Nephron (organoid): ENCODE measurements at regions not wholly inside any gene's neighbourhood (a gene's known extent, or its start where the extent isn't known, plus 50 kb on each side); places are given as distances from the start of the nearest gene placed in this dataset.
"Not testable (repeated sequence)": the region's sequence is repeated elsewhere in the genome, so short reads cannot be mapped to it uniquely, and the experiment has no call there.

Experiments
- H3K27ac Mint-ChIP-seq, 3 experiments: 2 replicates each; pipeline ENCODE4 v1.8.0; 2020; ENCODE audit warnings: mixed read lengths in 3 of 3, mild to moderate bottlenecking in 2 of 3, moderate library complexity in 1 of 3
- H3K27me3 Mint-ChIP-seq: 2 replicates; pipeline ENCODE4 v1.8.0; 2021; ENCODE audit warnings: low read depth, mild to moderate bottlenecking, moderate library complexity, mixed read lengths
- H3K36me3 Mint-ChIP-seq: 2 replicates; pipeline ENCODE4 v1.8.0; 2020; ENCODE audit warnings: low read depth, mixed read lengths
- H3K4me1 Mint-ChIP-seq: 2 replicates; pipeline ENCODE4 v1.8.0; 2020; ENCODE audit warnings: mixed read lengths
- H3K4me3 Mint-ChIP-seq, 3 experiments: 2 replicates each; pipeline ENCODE4 v1.8.0; 2020; ENCODE audit warnings: mild to moderate bottlenecking in 3 of 3, mixed read lengths in 3 of 3, moderate library complexity in 2 of 3
- H3K9me3 Mint-ChIP-seq: 2 replicates; pipeline ENCODE4 v1.8.0; 2020; ENCODE audit warnings: mixed read lengths
- TF ChIP-seq, protein P1 (sequence below), 3 experiments: fragments of 200-600 bp; sonication (generic); IDR thresholded peaks; one replicate each; pipeline ENCODE4 v1.5.0; 2021; ENCODE audit warnings: antibody characterized with exemption in 3 of 3; ENCODE audit not compliant: unreplicated experiment in 3 of 3

DNA sequence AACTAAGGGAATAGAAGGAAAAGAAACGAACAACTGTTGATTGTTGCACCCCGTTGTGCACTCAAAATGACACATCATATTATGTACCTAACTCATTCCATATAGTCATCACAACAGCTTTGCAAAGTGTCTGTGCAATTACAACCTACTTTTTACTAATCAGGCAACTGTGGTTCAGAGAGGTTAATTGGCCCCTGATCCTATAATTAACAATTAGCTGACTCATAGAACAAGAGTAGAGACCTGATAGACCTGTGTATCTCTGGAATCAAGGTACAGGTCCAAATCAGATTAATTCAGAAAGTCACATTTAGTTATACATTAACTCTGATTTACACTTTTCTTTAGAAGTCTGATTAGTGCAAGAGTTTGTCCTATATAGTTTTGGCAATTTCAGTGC is 122.5 kb upstream of the CDK13 start:
- Mint-ChIP-seq H3K27me3 (peaks cover 13% of the 10 kb centered on the region), H3K4me3 (no peak overlapping the region), H3K36me3 (no peaks in the 10 kb centered on the region), H3K9me3 (no peaks in the 10 kb centered on the region), H3K4me1 (no peaks in the 10 kb centered on the region), H3K27ac (no peak overlapping the region)
- TF ChIP-seq, protein P1, sequence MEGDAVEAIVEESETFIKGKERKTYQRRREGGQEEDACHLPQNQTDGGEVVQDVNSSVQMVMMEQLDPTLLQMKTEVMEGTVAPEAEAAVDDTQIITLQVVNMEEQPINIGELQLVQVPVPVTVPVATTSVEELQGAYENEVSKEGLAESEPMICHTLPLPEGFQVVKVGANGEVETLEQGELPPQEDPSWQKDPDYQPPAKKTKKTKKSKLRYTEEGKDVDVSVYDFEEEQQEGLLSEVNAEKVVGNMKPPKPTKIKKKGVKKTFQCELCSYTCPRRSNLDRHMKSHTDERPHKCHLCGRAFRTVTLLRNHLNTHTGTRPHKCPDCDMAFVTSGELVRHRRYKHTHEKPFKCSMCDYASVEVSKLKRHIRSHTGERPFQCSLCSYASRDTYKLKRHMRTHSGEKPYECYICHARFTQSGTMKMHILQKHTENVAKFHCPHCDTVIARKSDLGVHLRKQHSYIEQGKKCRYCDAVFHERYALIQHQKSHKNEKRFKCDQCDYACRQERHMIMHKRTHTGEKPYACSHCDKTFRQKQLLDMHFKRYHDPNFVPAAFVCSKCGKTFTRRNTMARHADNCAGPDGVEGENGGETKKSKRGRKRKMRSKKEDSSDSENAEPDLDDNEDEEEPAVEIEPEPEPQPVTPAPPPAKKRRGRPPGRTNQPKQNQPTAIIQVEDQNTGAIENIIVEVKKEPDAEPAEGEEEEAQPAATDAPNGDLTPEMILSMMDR (IDR thresholded peaks at IDR 0.05; ENCODE audit: unreplicated experiment in 3 of 3), result no peak

DNA sequence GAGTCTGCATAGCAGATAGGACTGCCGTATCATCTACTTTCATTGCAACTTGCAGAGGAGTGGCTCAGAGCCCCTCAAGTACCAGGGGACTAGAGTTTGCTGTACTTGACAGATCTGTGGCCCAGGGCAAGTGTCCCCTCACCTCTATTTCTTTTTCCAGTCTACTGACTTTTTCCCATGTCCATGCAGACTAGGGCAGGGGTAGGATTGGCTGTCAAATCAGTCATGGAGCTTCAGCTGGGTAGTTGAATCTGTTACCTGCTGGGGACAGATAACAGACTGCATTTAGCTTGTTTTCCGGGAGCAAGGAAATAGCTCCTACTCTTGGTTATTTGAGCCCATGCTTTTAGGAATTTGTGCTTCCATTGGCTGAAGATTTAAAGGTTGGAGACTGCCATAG is 121.0 kb upstream of the CDK13 start:
- H3K4me1 Mint-ChIP-seq, result no peaks in the 10 kb centered on the region
- H3K4me3 Mint-ChIP-seq, result no peak overlapping the region
- H3K9me3 Mint-ChIP-seq, result no peaks in the 10 kb centered on the region
- no peak overlapping the region for H3K27ac Mint-ChIP-seq
- H3K27me3 Mint-ChIP-seq, result peaks cover 23% of the 10 kb centered on the region
- TF ChIP-seq, protein P1 (IDR thresholded peaks at IDR 0.05; ENCODE audit: unreplicated experiment in 3 of 3), result no peak
- no peaks in the 10 kb centered on the region for H3K36me3 Mint-ChIP-seq

DNA sequence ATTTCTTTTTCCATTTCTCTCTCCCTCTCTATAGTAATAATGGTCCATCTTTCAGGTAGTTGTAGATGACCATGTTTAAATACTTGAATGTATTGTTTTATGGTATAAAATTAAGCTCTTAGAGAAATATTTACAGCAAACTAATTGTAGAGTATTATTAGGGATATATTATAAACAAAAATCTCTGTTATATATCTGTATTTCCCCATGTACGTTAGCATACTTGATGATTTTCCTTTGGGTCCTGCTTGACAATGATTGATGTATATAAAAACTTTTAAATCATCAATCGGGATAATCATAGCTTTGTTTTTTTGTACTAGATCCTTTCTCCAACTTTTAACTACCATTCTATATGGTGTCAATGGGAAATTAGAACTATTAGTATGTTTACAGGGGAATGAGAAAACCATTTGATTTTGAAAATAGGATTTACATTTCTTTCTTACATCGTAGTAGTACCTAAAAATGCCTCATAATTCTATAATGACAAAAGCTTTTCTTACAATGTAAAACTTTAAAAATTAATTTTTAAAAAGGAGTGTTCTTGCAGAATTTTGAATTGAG is 117.5 kb upstream of the CDK13 start:
- no peaks in the 10 kb centered on the region for H3K9me3 Mint-ChIP-seq
- peaks cover 47% of the 10 kb centered on the region for H3K27me3 Mint-ChIP-seq
- H3K4me1 Mint-ChIP-seq, result peaks cover 8% of the 10 kb centered on the region
- peak overlapping the region; percentile 66 to 73 (median 67) for H3K4me3 Mint-ChIP-seq
- TF ChIP-seq, protein P1 (IDR thresholded peaks at IDR 0.05; ENCODE audit: unreplicated experiment in 3 of 3), result no peak
- no peaks in the 10 kb centered on the region for H3K36me3 Mint-ChIP-seq
- H3K27ac Mint-ChIP-seq, result no peak overlapping the region

DNA sequence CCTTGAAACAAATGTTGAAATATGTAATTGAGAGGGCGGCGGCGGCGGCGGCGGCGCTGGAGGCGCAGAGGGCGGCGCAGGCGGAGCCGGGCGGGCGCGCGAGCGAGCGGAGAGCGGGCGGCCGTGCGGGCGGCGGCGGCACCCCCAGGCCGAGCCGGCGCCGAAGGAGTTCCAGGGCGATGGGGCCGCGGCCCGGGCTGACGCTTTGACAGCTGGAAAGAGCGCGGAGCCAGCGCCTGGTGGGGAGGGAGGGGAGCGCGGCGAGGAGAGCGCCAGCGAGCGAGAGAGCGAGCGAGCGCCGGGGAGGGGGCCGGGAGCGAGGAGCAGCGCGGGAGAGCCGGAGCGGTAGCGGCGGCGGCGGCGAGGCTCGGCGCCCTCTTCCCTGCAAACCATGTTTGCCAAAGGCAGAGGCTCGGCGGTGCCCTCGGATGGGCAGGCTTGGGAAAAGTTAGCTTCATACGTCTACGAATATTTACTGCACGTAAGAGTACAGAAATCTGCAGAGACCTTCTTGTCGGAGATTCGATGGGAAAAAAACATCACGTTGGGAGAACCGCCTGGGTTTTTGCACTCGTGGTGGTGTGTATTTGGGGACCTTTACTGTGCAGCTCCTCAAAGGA is 116.8 kb upstream of the CDK13 start:
- not testable (repeated sequence) for H3K9me3 Mint-ChIP-seq, H3K27ac Mint-ChIP-seq, H3K4me1 Mint-ChIP-seq, H3K36me3 Mint-ChIP-seq
- Mint-ChIP-seq H3K27me3 (peaks cover 47% of the 10 kb centered on the region), H3K4me3 (peak overlapping the region; percentile 50 to 81 (median 77))

DNA sequence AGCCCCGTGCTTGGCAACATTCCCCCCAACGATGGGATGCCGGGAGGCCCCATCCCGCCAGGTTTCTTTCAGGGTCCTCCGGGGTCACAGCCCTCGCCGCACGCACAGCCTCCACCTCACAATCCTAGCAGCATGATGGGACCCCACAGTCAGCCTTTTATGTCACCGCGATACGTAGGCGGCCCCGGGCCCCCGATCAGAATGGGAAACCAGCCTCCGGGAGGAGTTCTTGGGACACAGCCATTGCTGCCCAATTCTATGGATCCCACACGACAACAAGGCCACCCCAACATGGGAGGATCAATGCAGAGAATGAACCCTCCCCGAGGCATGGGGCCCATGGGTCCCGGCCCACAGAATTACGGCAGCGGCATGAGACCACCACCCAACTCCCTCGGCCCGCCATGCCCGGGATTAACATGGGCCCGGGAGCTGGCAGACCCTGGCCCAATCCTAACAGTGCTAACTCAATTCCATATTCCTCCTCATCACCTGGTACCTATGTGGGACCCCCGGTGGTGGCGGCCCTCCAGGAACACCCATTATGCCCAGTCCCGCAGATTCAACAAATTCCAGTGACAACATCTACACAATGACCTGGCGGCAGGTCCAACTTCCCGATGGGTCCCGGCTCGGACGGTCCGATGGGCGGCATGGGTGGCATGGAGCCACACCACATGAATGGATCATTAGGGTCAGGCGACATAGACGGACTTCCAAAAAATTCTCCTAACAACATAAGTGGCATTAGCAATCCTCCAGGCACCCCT is 116.0 kb upstream of the CDK13 start:
- not testable (repeated sequence) for H3K27ac Mint-ChIP-seq, H3K4me1 Mint-ChIP-seq, H3K9me3 Mint-ChIP-seq, H3K36me3 Mint-ChIP-seq
- H3K27me3 Mint-ChIP-seq, result peaks cover 43% of the 10 kb centered on the region
- peak overlapping the region; percentile 50 to 81 (median 77) for H3K4me3 Mint-ChIP-seq

DNA sequence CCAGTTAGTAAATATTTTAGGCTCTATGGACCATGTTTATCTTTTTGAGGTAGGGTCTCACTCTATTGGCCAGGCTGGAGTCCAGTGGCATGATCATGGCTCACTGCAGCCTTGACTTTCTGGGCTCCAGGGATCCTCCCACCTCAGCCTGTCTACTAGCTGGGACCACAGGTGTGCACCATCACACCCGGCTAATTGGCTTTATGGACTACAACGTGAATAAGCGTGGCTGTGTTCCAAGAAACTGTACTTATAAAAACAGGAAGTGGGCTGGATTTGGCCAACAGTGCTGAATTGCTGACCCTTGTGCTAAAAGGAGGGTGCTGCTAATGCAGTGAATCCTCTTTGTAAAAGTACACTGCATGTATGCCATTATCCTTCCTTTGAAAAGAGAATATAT is 111.7 kb upstream of the CDK13 start:
- TF ChIP-seq, protein P1 (IDR thresholded peaks at IDR 0.05; ENCODE audit: unreplicated experiment in 3 of 3), result no peak
- H3K27me3 Mint-ChIP-seq, result peaks cover 31% of the 10 kb centered on the region
- H3K4me1 Mint-ChIP-seq, result peaks cover 14% of the 10 kb centered on the region
- no peak overlapping the region for H3K4me3 Mint-ChIP-seq
- H3K9me3 Mint-ChIP-seq, result no peaks in the 10 kb centered on the region
- H3K36me3 Mint-ChIP-seq, result no peaks in the 10 kb centered on the region
- H3K27ac Mint-ChIP-seq, result no peak overlapping the region
